NCI-H2196 (cell line): ENCODE measurements at regions not wholly inside any gene's neighbourhood (a gene's known extent, or its start where the extent isn't known, plus 50 kb on each side); places are given as distances from the start of the nearest gene placed in this dataset.

ENCODE experiments used
- DNase-seq: peaks from one replicate; lab custom pipeline; 2025; ENCODE audit not compliant: unreplicated experiment; lab: John Stamatoyannopoulos, UW

- DNase-seq = no peak
Measured at GRCh38 chr2:6755456-6755855, 110.3 kb downstream of the CMPK2 start.

- DNase-seq = no peak
Measured at GRCh38 chr2:6757215-6757614, 108.5 kb downstream of the CMPK2 start.

GRCh38 chr2:6759689-6760088, 106.0 kb downstream of the CMPK2 start:
- no peak for DNase-seq

GRCh38 chr2:6760132-6760531, 105.6 kb downstream of the CMPK2 start:
- DNase-seq = no peak

- no peak for DNase-seq
Measured at GRCh38 chr2:6764968-6765723, 100.6 kb downstream of the CMPK2 start.

- DNase-seq = no peak
Measured at GRCh38 chr2:6769346-6769745, 96.4 kb downstream of the CMPK2 start.

- no peak for DNase-seq
Measured at GRCh38 chr2:6770006-6770405, 95.7 kb downstream of the CMPK2 start.

GRCh38 chr2:6771634-6772611, 93.8 kb downstream of the CMPK2 start:
- DNase-seq = no peak

- peak; percentile 73 for DNase-seq
Measured at GRCh38 chr2:6773007-6773693, 92.6 kb downstream of the CMPK2 start.

GRCh38 chr2:6773694-6774044, 92.0 kb downstream of the CMPK2 start:
- no peak for DNase-seq

- DNase-seq = no peak
Measured at GRCh38 chr2:6776125-6776524, 89.6 kb downstream of the CMPK2 start.

GRCh38 chr2:6777626-6778025, 88.1 kb downstream of the CMPK2 start:
- DNase-seq = no peak

GRCh38 chr2:6780765-6781274, 84.9 kb downstream of the CMPK2 start:
- peak; percentile 11 for DNase-seq

GRCh38 chr2:6782517-6783237, 83.0 kb downstream of the CMPK2 start:
- DNase-seq = no peak

GRCh38 chr2:6783238-6783614, 82.5 kb downstream of the CMPK2 start:
- no peak for DNase-seq

- no peak for DNase-seq
Measured at GRCh38 chr2:6784291-6784690, 81.4 kb downstream of the CMPK2 start.

GRCh38 chr2:6785493-6785892, 80.2 kb downstream of the CMPK2 start:
- DNase-seq = no peak

- no peak for DNase-seq
Measured at GRCh38 chr2:6787376-6787775, 78.3 kb downstream of the CMPK2 start.

GRCh38 chr2:6788614-6789013, 77.1 kb downstream of the CMPK2 start:
- no peak for DNase-seq

- DNase-seq = no peak
Measured at GRCh38 chr2:6789559-6790138, 76.1 kb downstream of the CMPK2 start.
